ENCODE measurements at regions not wholly inside any gene's neighbourhood (a gene's known extent, or its start where the extent isn't known, plus 50 kb on each side); places are given as distances from the start of the nearest gene placed in this dataset.

- DNase-seq (ENCODE audit: low spot score): no peak
Observed at GRCh38 chr4:182150645-182151044, 92.6 kb upstream of the TENM3 start.

GRCh38 chr4:182155806-182156205 is 87.4 kb upstream of the TENM3 start:
- DNase-seq (ENCODE audit: low spot score): no peak

- no peak for DNase-seq (ENCODE audit: low spot score)
Observed at GRCh38 chr4:182163180-182163579, 80.0 kb upstream of the TENM3 start.

GRCh38 chr4:182169572-182169971 is 73.6 kb upstream of the TENM3 start:
- DNase-seq (ENCODE audit: low spot score): no peak

GRCh38 chr4:182169987-182170386 is 73.2 kb upstream of the TENM3 start:
- DNase-seq (ENCODE audit: low spot score): no peak

- no peak for DNase-seq (ENCODE audit: low spot score)
Observed at GRCh38 chr4:182170417-182170935, 72.7 kb upstream of the TENM3 start.

- no peak for DNase-seq (ENCODE audit: low spot score)
Observed at GRCh38 chr4:182174979-182175378, 68.2 kb upstream of the TENM3 start.

GRCh38 chr4:182175788-182176519 is 67.2 kb upstream of the TENM3 start:
- no peak for DNase-seq (ENCODE audit: low spot score)

GRCh38 chr4:182177166-182177565 is 66.0 kb upstream of the TENM3 start:
- no peak for DNase-seq (ENCODE audit: low spot score)

- peak; percentile 25 for DNase-seq (ENCODE audit: low spot score)
Observed at GRCh38 chr4:182179105-182179504, 64.1 kb upstream of the TENM3 start.

GRCh38 chr4:182179751-182180150 is 63.5 kb upstream of the TENM3 start:
- no peak for DNase-seq (ENCODE audit: low spot score)

- no peak for DNase-seq (ENCODE audit: low spot score)
Observed at GRCh38 chr4:182185491-182185890, 57.7 kb upstream of the TENM3 start.

- no peak for DNase-seq (ENCODE audit: low spot score)
Observed at GRCh38 chr4:182187674-182188073, 55.5 kb upstream of the TENM3 start.

- peak; percentile 40 for DNase-seq (ENCODE audit: low spot score)
Observed at GRCh38 chr4:182188622-182189021, 54.6 kb upstream of the TENM3 start.

- DNase-seq (ENCODE audit: low spot score): peak; percentile 77
Observed at GRCh38 chr4:182189103-182189878, 53.9 kb upstream of the TENM3 start.

GRCh38 chr4:182190306-182190705 is 52.9 kb upstream of the TENM3 start:
- DNase-seq (ENCODE audit: low spot score): no peak

GRCh38 chr4:182192511-182193181 is 50.6 kb upstream of the TENM3 start:
- peak; percentile 12 for DNase-seq (ENCODE audit: low spot score)

GRCh38 chr4:182193311-182193710 is 49.9 kb upstream of the TENM3 start:
- DNase-seq (ENCODE audit: low spot score): no peak

All from AG08395 (cell line).